ENCODE measurements at regions not wholly inside any gene's neighbourhood (a gene's known extent, or its start where the extent isn't known, plus 50 kb on each side); places are given as distances from the start of the nearest gene placed in this dataset.
"Not testable (repeated sequence)": the region's sequence is repeated elsewhere in the genome, so short reads cannot be mapped to it uniquely, and the experiment has no call there.

DNA sequence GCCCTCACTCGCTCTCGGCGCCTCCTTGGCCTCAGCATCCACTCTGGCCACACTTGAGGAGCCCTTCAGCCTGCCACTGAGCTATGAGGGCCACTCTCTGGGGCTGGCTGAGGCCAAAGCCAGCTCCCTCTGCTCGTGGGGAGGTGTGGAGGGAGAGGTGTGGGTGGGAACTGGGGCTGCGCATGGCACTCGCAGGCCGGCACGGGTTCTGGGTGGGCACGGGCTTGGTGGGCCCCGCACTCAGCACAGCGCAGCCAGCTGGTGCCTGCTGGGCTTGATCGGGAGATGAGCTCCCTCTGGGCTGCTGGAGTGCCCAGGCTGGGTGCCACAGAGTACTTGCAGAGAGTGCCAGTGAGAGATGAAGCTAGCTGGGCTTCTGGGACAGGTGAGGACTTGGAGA lies 875.5 kb downstream of the XPNPEP1 start:
- 87 to 91% methylated on average over 12 of the region's 12 CpGs for WGBS, 2 donors
- no peak for ATAC-seq (ENCODE audit: low FRiP score)

DNA sequence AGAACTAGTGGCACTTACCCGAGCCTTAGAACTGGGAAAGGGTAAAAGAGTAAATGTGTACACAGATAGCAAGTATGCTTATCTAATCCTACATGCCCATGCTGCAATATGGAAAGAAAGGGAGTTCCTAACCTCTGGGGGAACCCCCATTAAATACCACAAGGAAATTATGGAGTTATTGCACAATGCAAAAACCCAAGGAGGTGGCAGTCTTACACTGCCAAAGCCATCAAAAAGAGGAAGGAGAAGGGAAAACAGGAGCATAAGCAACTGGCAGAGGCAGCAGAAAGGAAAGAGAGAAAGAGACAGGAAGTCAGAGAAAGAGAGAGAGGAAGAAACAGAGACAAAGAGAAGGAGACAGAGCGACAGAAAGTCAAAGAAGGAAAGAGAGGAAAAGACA lies 876.9 kb downstream of the XPNPEP1 start:
- ATAC-seq (ENCODE audit: low FRiP score); H3K4me3 ChIP-seq (ENCODE audit: low read length in 2 of 2); DNase-seq; H3K4me1 ChIP-seq (ENCODE audit: control insufficient read depth in 1 of 2, insufficient read depth in 2 of 2, low read length in 2 of 2); H3K9me3 ChIP-seq (ENCODE audit: control insufficient read depth, low read length); H3K36me3 ChIP-seq (ENCODE audit: control insufficient read depth in 1 of 2, insufficient read depth in 2 of 2, low read length in 1 of 2); H3K27me3 ChIP-seq (ENCODE audit: control insufficient read depth in 1 of 2, insufficient read depth in 2 of 2, low read length in 1 of 2); intact Hi-C loops (cut with DNase I); H3K27ac ChIP-seq (ENCODE audit: low read depth in 1 of 2, low read length in 2 of 2): not testable (repeated sequence)
- 66 to 78% methylated on average over 2 of the region's 2 CpGs for WGBS, 2 donors

More for the DNA sequence above, 875.5 kb downstream of the XPNPEP1 start:
- Histone ChIP-seq H3K27ac (ENCODE audit: low read depth in 1 of 2, low read length in 2 of 2) (no peak overlapping the region), H3K4me1 (ENCODE audit: control insufficient read depth in 1 of 2, insufficient read depth in 2 of 2, low read length in 2 of 2) (no peaks in the 10 kb centered on the region), H3K36me3 (ENCODE audit: control insufficient read depth in 1 of 2, insufficient read depth in 2 of 2, low read length in 1 of 2) (no peaks in the 10 kb centered on the region), H3K4me3 (ENCODE audit: low read length in 2 of 2) (no peak overlapping the region), H3K9me3 (ENCODE audit: control insufficient read depth, low read length) (peaks cover 1% of the 10 kb centered on the region), H3K27me3 (ENCODE audit: control insufficient read depth in 1 of 2, insufficient read depth in 2 of 2, low read length in 1 of 2) (no peaks in the 10 kb centered on the region)
- intact Hi-C loops (cut with DNase I): no loop called here
- no peak for DNase-seq

DNA sequence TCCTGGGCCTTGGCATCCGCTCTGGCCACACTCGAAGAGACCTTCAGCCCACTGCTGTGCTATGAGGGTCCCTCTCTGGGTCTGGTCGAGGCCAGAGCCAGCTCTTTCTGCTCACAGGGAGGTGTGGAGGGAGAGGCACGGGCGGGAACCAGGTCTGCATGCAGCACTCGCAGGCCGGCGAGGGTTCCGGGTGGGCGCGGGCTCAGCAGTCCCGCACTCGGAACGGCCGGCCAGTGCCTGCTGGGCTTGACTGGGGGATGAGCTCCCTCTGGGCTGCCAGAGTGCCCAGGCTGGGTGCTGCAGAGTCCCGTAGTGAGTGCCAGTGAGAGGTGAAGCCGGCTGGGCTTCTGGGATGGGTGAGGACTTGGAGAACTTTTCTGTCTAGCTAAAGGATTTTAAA lies 882.7 kb downstream of the XPNPEP1 start:
- Histone ChIP-seq H3K27me3 (ENCODE audit: control insufficient read depth in 1 of 2, insufficient read depth in 2 of 2, low read length in 1 of 2) (no peaks in the 10 kb centered on the region), H3K36me3 (ENCODE audit: control insufficient read depth in 1 of 2, insufficient read depth in 2 of 2, low read length in 1 of 2) (no peaks in the 10 kb centered on the region), H3K4me1 (ENCODE audit: control insufficient read depth in 1 of 2, insufficient read depth in 2 of 2, low read length in 2 of 2) (no peaks in the 10 kb centered on the region), H3K9me3 (ENCODE audit: control insufficient read depth, low read length) (no peaks in the 10 kb centered on the region), H3K4me3 (ENCODE audit: low read length in 2 of 2) (no peak overlapping the region), H3K27ac (ENCODE audit: low read depth in 1 of 2, low read length in 2 of 2) (no peak overlapping the region)
- no peak for ATAC-seq (ENCODE audit: low FRiP score)
- intact Hi-C loops (cut with DNase I): no loop called here
- no peak for DNase-seq
- WGBS, 2 donors: 92% methylated on average over 17 of the region's 17 CpGs

DNA sequence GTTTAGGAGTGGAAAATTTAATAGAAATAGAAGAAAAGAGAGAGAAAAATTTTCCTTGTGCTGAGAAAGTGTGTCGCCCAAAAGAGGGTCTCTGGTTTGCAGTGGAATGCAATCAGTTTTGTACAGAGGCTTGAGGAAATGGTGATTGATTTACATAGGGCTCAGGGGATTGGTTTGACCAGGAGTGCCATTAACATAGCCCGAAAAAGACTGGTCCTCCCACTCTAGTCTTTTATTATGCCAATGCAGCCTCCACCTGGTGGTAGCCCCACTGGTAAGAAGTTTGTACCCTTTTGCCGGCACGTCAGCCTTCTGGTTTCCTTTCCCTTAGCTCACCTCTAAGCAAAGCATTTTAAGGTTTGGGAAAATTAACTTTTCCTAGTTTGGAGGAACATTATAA lies 885.3 kb downstream of the XPNPEP1 start:
- no peak overlapping the region for H3K27ac ChIP-seq (ENCODE audit: low read depth in 1 of 2, low read length in 2 of 2)
- no peak for DNase-seq
- no peak for ATAC-seq (ENCODE audit: low FRiP score)

DNA sequence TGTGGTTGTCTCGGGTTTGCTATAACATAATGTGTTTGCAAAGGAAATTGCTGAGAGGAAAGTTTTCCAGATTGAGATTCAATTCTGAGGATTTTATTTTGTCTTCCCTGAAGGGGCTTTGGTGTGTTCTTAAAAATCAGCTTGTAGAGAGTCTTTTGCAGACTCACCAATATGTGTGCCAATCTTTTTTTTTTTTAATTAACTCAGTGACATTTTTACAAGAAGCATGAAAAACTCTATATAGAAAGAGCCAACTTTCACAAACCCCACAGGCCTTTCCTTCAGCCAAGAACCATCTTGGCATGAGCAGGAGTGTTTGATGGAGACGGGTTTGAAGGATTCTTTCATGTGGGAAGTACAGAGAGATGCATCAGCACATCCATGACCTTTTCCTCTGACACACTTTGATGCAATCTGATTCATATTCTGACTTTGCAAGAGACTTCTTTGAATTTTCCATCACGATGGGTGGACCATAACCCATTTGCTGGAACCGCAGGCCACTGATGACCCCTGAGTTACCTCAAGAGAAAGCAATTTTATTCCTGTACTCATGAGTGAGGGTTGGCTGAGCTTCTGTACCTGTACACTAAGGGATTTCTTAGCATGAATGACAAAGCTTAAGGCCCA lies 892.6 kb downstream of the XPNPEP1 start:
- intact Hi-C loops (cut with DNase I): no loop called here
- DNase-seq (no peak), ATAC-seq (ENCODE audit: low FRiP score) (no peak)
- Histone ChIP-seq H3K4me1 (ENCODE audit: control insufficient read depth in 1 of 2, insufficient read depth in 2 of 2, low read length in 2 of 2) (no peaks in the 10 kb centered on the region), H3K36me3 (ENCODE audit: control insufficient read depth in 1 of 2, insufficient read depth in 2 of 2, low read length in 1 of 2) (no peaks in the 10 kb centered on the region), H3K9me3 (ENCODE audit: control insufficient read depth, low read length) (no peaks in the 10 kb centered on the region), H3K27me3 (ENCODE audit: control insufficient read depth in 1 of 2, insufficient read depth in 2 of 2, low read length in 1 of 2) (peaks cover 0 to 2% of the 10 kb centered on the region in 2 donors), H3K4me3 (ENCODE audit: low read length in 2 of 2) (no peak overlapping the region), H3K27ac (ENCODE audit: low read depth in 1 of 2, low read length in 2 of 2) (no peak overlapping the region)
- 58 to 60% methylated on average over 4 of the region's 4 CpGs for WGBS, 2 donors

More for the DNA sequence above, 885.3 kb downstream of the XPNPEP1 start:
- H3K4me3 ChIP-seq (ENCODE audit: low read length in 2 of 2): no peak overlapping the region
- intact Hi-C loops (cut with DNase I): no loop called here
- no peaks in the 10 kb centered on the region for H3K4me1 ChIP-seq (ENCODE audit: control insufficient read depth in 1 of 2, insufficient read depth in 2 of 2, low read length in 2 of 2)
- no peaks in the 10 kb centered on the region for H3K36me3 ChIP-seq (ENCODE audit: control insufficient read depth in 1 of 2, insufficient read depth in 2 of 2, low read length in 1 of 2)
- no peaks in the 10 kb centered on the region for H3K27me3 ChIP-seq (ENCODE audit: control insufficient read depth in 1 of 2, insufficient read depth in 2 of 2, low read length in 1 of 2)
- H3K9me3 ChIP-seq (ENCODE audit: control insufficient read depth, low read length): no peaks in the 10 kb centered on the region
- 54 to 69% methylated on average over 4 of the region's 4 CpGs for WGBS, 2 donors

DNA sequence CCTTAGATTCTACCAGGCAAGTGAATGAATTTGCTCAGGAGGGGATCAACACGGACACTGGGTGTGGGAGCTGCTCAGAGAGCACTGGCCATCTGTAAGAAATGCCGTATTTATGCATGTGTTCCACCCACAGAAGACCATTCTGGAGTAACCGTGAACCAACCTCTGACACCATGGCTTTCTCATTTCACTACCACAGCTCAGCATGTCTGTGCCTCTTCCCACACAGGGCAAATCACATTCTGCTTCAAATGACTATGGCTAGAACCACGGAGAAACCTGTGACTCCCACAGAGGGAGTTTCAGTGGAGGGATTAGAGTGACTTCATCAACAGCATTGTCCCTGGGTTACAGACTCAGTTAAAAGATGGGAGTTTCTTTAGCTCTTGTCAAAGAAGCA lies 893.4 kb downstream of the XPNPEP1 start:
- 72 to 73% methylated on average over 4 of the region's 4 CpGs for WGBS, 2 donors
- Histone ChIP-seq H3K27me3 (ENCODE audit: control insufficient read depth in 1 of 2, insufficient read depth in 2 of 2, low read length in 1 of 2) (peaks cover 0 to 2% of the 10 kb centered on the region in 2 donors), H3K9me3 (ENCODE audit: control insufficient read depth, low read length) (no peaks in the 10 kb centered on the region), H3K4me1 (ENCODE audit: control insufficient read depth in 1 of 2, insufficient read depth in 2 of 2, low read length in 2 of 2) (no peaks in the 10 kb centered on the region), H3K4me3 (ENCODE audit: low read length in 2 of 2) (no peak overlapping the region), H3K27ac (ENCODE audit: low read depth in 1 of 2, low read length in 2 of 2) (no peak overlapping the region), H3K36me3 (ENCODE audit: control insufficient read depth in 1 of 2, insufficient read depth in 2 of 2, low read length in 1 of 2) (no peaks in the 10 kb centered on the region)
- DNase-seq (no peak), ATAC-seq (ENCODE audit: low FRiP score) (no peak)
- intact Hi-C loops (cut with DNase I): no loop called here

DNA sequence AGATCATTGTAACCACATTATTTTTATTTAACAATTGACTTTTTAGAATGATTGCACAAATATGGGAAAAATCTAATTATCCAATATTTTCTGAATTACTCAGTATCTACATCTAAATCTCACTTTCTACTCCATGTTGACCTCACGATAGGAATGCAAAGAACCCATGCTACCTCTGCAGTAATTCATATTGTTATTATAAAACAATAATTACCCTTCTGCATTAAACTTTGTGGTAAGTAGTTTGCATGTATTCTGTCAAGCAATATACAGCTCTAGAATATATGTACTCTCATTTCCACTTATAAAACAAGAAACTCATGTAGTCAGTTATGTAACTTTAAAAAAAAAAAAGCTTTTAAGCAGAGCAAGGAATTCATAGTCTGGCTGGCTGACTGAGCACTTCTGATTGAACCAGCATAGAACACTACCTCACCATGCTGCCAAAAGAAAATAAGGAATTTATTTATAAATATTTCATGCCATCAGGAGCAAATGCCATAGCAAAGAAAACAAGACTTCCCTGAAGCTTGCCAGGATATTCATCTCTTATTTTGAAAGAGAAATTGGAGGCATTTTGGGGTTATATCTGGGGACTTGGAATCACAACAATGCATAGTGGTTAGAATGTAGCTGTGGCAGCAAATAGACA lies 895.7 kb downstream of the XPNPEP1 start:
- no peak overlapping the region for H3K4me3 ChIP-seq (ENCODE audit: low read length in 2 of 2)
- DNase-seq: no peak
- H3K9me3 ChIP-seq (ENCODE audit: control insufficient read depth, low read length): no peaks in the 10 kb centered on the region
- H3K4me1 ChIP-seq (ENCODE audit: control insufficient read depth in 1 of 2, insufficient read depth in 2 of 2, low read length in 2 of 2): no peaks in the 10 kb centered on the region
- ATAC-seq (ENCODE audit: low FRiP score): no peak
- H3K27me3 ChIP-seq (ENCODE audit: control insufficient read depth in 1 of 2, insufficient read depth in 2 of 2, low read length in 1 of 2): peaks cover 0 to 2% of the 10 kb centered on the region in 2 donors
- WGBS, 2 donors: 72 to 73% methylated on average over 1 of the region's 1 CpG
- no peak overlapping the region for H3K27ac ChIP-seq (ENCODE audit: low read depth in 1 of 2, low read length in 2 of 2)
- intact Hi-C loops (cut with DNase I): no loop called here
- no peaks in the 10 kb centered on the region for H3K36me3 ChIP-seq (ENCODE audit: control insufficient read depth in 1 of 2, insufficient read depth in 2 of 2, low read length in 1 of 2)

DNA sequence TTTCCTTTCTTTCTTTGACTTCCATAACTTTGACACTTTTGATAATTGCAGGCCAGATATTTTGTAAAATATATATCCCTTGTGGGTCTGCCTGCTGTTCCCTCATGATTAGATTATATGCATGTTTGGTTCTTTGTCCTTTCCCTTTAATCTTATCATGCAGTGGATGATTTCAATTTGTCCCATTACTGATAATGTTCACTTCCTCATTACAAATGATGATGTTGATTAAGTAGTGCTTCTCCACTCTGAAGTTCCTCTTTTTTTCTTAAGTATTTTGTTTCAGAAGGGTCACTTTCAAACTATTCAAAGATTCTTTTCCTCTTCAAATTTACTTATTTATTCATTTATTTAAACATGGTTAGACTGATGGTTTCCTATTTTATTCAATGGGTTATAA lies 898.1 kb downstream of the XPNPEP1 start:
- intact Hi-C loops (cut with DNase I): no loop called here
- DNase-seq: no peak
- H3K4me3 ChIP-seq (ENCODE audit: low read length in 2 of 2): no peak overlapping the region
- no peaks in the 10 kb centered on the region for H3K36me3 ChIP-seq (ENCODE audit: control insufficient read depth in 1 of 2, insufficient read depth in 2 of 2, low read length in 1 of 2)
- no peak for ATAC-seq (ENCODE audit: low FRiP score)
- H3K9me3 ChIP-seq (ENCODE audit: control insufficient read depth, low read length): no peaks in the 10 kb centered on the region
- no peak overlapping the region for H3K27ac ChIP-seq (ENCODE audit: low read depth in 1 of 2, low read length in 2 of 2)
- no peaks in the 10 kb centered on the region for H3K27me3 ChIP-seq (ENCODE audit: control insufficient read depth in 1 of 2, insufficient read depth in 2 of 2, low read length in 1 of 2)
- H3K4me1 ChIP-seq (ENCODE audit: control insufficient read depth in 1 of 2, insufficient read depth in 2 of 2, low read length in 2 of 2): no peaks in the 10 kb centered on the region

DNA sequence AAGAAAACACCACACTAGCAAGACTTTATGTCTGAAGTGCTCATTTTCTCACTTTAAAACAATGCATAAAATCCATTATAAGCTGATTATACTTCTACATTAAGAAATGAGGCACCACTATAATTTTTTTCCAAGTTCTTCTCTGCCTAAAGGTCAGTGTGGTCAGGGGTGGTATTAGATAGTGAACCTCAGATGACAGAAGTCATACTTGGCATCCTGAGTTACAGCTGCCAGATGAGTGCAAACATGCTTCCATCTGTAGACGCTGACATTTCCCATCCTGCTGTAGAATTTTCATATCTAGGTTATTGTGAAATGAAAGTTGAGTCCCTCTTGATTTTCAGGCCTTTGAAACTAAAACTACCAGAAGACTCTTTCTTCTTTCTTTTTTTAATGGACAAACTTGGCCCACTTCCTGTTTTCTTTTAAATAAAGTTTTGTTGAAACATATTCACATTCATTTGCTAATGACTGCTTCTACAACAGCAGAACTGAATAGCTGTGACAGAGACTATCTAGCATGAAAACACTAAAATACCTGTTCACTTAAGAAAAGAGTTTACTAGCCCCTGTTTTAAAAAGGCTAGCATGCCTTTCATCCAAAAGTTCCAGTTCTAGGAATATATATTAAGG lies 900.8 kb downstream of the XPNPEP1 start:
- ATAC-seq (ENCODE audit: low FRiP score) (no peak), DNase-seq (no peak)
- Histone ChIP-seq H3K9me3 (ENCODE audit: control insufficient read depth, low read length) (no peaks in the 10 kb centered on the region), H3K36me3 (ENCODE audit: control insufficient read depth in 1 of 2, insufficient read depth in 2 of 2, low read length in 1 of 2) (no peaks in the 10 kb centered on the region), H3K27ac (ENCODE audit: low read depth in 1 of 2, low read length in 2 of 2) (no peak overlapping the region), H3K27me3 (ENCODE audit: control insufficient read depth in 1 of 2, insufficient read depth in 2 of 2, low read length in 1 of 2) (no peaks in the 10 kb centered on the region), H3K4me1 (ENCODE audit: control insufficient read depth in 1 of 2, insufficient read depth in 2 of 2, low read length in 2 of 2) (no peaks in the 10 kb centered on the region), H3K4me3 (ENCODE audit: low read length in 2 of 2) (no peak overlapping the region)
- 73 to 79% methylated on average over 1 of the region's 1 CpG for WGBS, 2 donors
- intact Hi-C loops (cut with DNase I): no loop called here
